Activated CD4-positive, alpha-beta memory T cell treated with anti-CD3 and anti-CD28 coated beads, Interleukin-2, amount 10 ng/mL, durations not matched to agents 7 days and 5 days (primary cell): ENCODE measurements at regions not wholly inside any gene's neighbourhood (a gene's known extent, or its start where the extent isn't known, plus 50 kb on each side); places are given as distances from the start of the nearest gene placed in this dataset.

ENCODE experiments used
- CTCF ChIA-PET: fragments of 350-600 bp; sonication (Branson Sonifier 250); formaldehyde crosslinking; loops from one replicate; lab custom pipeline; 2021; ENCODE audit warnings: antibody characterized with exemption, inconsistent platforms; lab: Charles Lee
- POLR2A ChIA-PET: fragments of 350-600 bp; sonication (Branson Sonifier 250); formaldehyde crosslinking; loops from one replicate; lab custom pipeline; 2021; ENCODE audit warnings: antibody characterized with exemption; lab: Charles Lee
- DNase-seq: peaks from one replicate; pipeline ENCODE4 v3.0.0-alpha.2; 2020
- H3K27ac Mint-ChIP-seq: one replicate; pipeline ENCODE4 v1.8.0; 2021; ENCODE audit warnings: mild to moderate bottlenecking, mixed read lengths
- H3K27me3 Mint-ChIP-seq: one replicate; pipeline ENCODE4 v1.8.0; 2021; ENCODE audit warnings: mixed read lengths
- H3K36me3 Mint-ChIP-seq: one replicate; pipeline ENCODE4 v1.8.0; 2021; ENCODE audit warnings: low read depth, mixed read lengths
- H3K4me1 Mint-ChIP-seq: one replicate; pipeline ENCODE4 v1.8.0; 2021; ENCODE audit warnings: mixed read lengths
- H3K4me3 Mint-ChIP-seq: one replicate; pipeline ENCODE4 v1.8.0; 2021; ENCODE audit warnings: mild to moderate bottlenecking, mixed read lengths
- H3K9me3 Mint-ChIP-seq: one replicate; pipeline ENCODE4 v1.8.0; 2021; ENCODE audit warnings: mixed read lengths

DNA sequence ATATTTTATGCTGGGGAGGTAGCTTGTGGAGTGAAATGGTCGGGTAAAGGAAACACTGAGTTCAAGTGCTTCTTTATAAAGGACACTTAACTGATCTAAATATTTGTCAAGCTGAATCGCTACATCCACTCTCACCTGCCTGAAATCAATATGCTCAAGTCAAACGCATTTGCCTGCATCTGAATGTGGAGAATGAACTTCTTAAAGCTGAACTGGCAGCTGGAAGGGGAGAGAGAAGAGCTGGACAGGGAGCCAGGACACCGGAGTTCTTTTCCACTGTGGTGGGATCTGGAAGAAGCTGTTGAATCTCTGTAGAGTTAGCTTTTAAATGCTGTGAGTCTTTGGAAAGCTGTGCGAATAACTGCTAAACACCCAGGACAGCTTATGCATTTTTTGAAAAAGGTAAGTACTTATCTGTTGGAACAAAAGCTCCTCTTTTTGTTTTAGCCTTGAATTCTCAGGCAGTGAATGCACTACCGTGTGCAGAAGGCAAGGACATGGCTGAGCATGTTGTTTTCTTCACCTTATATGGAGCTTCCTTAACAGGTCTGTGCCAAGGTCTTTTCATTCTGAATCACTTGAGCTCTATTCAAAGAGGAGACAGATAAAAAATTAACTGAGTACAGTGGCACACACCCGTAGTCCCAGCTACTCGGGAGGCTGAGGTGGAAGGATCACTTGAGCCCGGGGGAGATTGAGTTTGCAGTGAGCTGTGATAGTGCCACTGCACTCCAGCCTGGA lies 74.2 kb upstream of the KLF7 start:
- Mint-ChIP-seq H3K27me3 (no peaks in the 10 kb centered on the region), H3K4me1 (peaks cover 16% of the 10 kb centered on the region), H3K27ac (no peak overlapping the region), H3K36me3 (peaks cover 2% of the 10 kb centered on the region), H3K9me3 (peaks cover 2% of the 10 kb centered on the region), H3K4me3 (no peak overlapping the region)
- POLR2A ChIA-PET: interaction anchor here (0.7 to 1.6 kb wide), 5 partner anchors 15 to 290 kb away, joined by 3 to 14 read pairs (median 4); partner anchors contain the start of genes CREB1 and KLF7
- CTCF ChIA-PET: interaction anchor here (0.8 to 1.2 kb wide), 5 partner anchors 8 to 275 kb away, joined by 3 to 4 read pairs (median 3); no protein-coding TSS in a partner anchor
- no peak for DNase-seq

GRCh38 chr2:207240649-207241048 lies 74.9 kb upstream of the KLF7 start:
- peaks cover 2% of the 10 kb centered on the region for H3K9me3 Mint-ChIP-seq
- peaks cover 2% of the 10 kb centered on the region for H3K36me3 Mint-ChIP-seq
- DNase-seq: peak; percentile 37
- H3K27me3 Mint-ChIP-seq: no peaks in the 10 kb centered on the region
- no peak overlapping the region for H3K27ac Mint-ChIP-seq
- ChIA-PET POLR2A (interaction anchor here (1.0 to 1.6 kb wide), 4 partner anchors 39 to 470 kb away, joined by 4 to 14 read pairs (median 4); partner anchors contain the start of genes CCNYL1 and KLF7), CTCF (interaction anchor here (1.2 kb wide), 1 partner anchor 11 kb away, joined by 4 read pairs; no protein-coding TSS in a partner anchor)
- H3K4me1 Mint-ChIP-seq: peaks cover 16% of the 10 kb centered on the region
- no peak overlapping the region for H3K4me3 Mint-ChIP-seq

DNA sequence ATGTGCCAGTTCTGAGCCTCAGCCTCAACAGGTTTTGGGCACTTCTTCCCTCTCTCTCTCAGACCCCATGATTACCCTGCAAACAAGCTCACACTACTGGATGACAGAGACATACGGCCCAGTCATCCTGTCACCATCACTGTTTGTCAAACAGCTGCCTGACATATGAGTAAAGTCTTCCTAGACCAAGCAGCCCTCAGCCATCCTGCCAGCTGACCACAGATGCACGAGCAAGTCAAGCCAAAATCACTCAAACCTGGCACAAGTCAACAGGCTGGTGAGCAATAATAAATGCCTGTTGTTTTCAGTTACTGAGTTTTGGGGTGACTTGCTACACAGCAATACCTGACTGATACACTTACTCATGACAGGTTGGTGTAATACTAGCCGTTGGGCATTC lies 75.5 kb upstream of the KLF7 start:
- CTCF ChIA-PET: no interaction called here
- peaks cover 2% of the 10 kb centered on the region for H3K36me3 Mint-ChIP-seq
- no peak overlapping the region for H3K27ac Mint-ChIP-seq
- peaks cover 2% of the 10 kb centered on the region for H3K9me3 Mint-ChIP-seq
- DNase-seq: peak; percentile 56
- H3K4me3 Mint-ChIP-seq: no peak overlapping the region
- H3K27me3 Mint-ChIP-seq: no peaks in the 10 kb centered on the region
- H3K4me1 Mint-ChIP-seq: peaks cover 16% of the 10 kb centered on the region
- POLR2A ChIA-PET: interaction anchor here (1.0 to 1.6 kb wide), 3 partner anchors 38 to 470 kb away, joined by 4 read pairs; partner anchors contain the start of gene CCNYL1

GRCh38 chr2:207243601-207244000 lies 77.9 kb upstream of the KLF7 start:
- no peaks in the 10 kb centered on the region for H3K36me3 Mint-ChIP-seq
- CTCF ChIA-PET: interaction anchor here (1.3 to 2.0 kb wide), 2 partner anchors 196 to 260 kb away, joined by 3 to 5 read pairs; no protein-coding TSS in a partner anchor
- H3K9me3 Mint-ChIP-seq: peaks cover 2% of the 10 kb centered on the region
- no peak overlapping the region for H3K27ac Mint-ChIP-seq
- H3K27me3 Mint-ChIP-seq: no peaks in the 10 kb centered on the region
- no peak for DNase-seq
- peaks cover 13% of the 10 kb centered on the region for H3K4me1 Mint-ChIP-seq
- no peak overlapping the region for H3K4me3 Mint-ChIP-seq
- POLR2A ChIA-PET: no interaction called here

DNA sequence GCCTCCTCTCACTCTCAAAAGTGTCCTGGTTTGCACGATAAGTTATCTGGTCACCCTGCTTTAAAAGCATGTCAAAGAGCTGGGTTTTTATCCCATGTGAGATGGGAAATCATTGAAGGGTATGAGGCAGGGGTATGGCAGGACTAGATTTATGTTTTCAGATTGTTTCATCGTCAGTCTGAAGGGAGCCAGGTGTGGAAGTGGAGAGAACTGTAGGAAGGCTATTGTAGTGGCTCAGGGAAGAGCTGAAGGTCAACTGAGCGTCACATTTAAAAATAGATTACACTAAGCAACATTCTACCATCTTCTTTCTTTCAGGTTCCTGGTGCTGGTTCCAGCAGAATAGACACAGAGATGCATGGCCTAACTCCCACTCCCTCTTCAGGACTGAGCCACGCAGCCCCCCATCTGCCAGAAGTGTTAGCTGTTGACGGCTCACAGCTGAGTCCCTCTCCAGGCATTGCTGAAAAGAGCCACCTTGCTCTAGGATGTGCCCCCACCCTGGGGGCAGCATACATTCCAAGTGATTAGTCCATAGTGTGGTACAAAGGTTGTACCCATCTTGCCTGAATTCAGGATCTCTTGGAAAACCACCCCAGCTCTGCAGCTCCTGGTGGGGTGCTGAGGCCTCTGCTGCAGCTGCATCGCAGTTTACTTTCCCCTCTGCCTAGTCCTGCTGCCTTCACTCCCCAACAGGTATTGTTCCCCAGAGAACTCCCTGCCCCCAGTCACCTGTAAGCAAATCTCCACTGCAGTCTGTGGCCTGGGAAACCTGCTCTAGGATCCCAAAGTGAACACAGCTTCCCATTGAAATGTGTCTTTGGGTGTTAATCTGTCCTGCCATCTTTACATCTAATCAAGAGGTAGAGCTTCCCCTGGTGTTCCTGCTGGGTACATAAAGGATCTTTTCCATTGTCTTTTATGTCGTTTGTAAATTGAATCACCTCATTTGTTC lies 79.5 kb upstream of the KLF7 start:
- Mint-ChIP-seq H3K27ac (no peak overlapping the region), H3K36me3 (no peaks in the 10 kb centered on the region), H3K4me3 (no peak overlapping the region), H3K9me3 (peaks cover 2% of the 10 kb centered on the region), H3K27me3 (no peaks in the 10 kb centered on the region), H3K4me1 (peaks cover 28% of the 10 kb centered on the region)
- ChIA-PET CTCF (interaction anchor here (2.0 kb wide), 1 partner anchor 197 kb away, joined by 5 read pairs; no protein-coding TSS in a partner anchor), POLR2A (no interaction called here)
- DNase-seq: no peak

DNA sequence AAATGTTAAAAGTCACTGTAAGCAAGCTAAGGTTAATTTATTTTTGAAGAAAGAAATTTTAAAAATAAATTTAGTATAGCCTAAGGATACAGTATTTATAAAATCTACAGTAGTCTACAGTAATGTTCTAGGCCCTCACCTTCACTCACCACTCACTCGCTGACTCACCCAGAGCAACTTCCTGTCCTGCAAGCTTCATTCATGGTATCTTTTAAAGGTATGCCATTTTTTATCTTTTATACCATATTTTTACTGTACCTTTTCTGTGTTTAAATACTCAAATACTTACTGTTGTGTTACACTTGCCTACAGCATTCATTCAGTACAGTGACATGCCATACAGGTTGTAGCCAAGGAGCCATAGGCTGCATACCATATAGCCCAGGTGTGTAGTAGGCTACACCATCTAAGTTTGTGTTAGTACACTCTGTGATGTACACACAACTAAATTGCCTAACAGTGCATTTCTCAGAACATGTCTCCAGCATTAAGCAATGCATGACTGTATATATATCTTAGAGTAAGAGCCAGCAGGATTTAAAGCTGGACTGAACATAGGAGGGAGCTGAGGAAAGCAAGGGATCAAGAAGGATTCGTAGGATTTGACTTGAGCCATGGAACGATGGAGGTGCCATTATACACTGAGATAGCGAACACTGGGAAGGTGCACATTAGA lies 83.1 kb upstream of the KLF7 start:
- H3K9me3 Mint-ChIP-seq: no peaks in the 10 kb centered on the region
- H3K4me1 Mint-ChIP-seq: peaks cover 45% of the 10 kb centered on the region
- no peak for DNase-seq
- no peaks in the 10 kb centered on the region for H3K27me3 Mint-ChIP-seq
- no peaks in the 10 kb centered on the region for H3K36me3 Mint-ChIP-seq
- no peak overlapping the region for H3K27ac Mint-ChIP-seq
- ChIA-PET POLR2A (no interaction called here), CTCF (interaction anchor here (0.6 to 1.2 kb wide), 2 partner anchors 9 to 169 kb away, joined by 3 read pairs; no protein-coding TSS in a partner anchor)
- no peak overlapping the region for H3K4me3 Mint-ChIP-seq

GRCh38 chr2:207251022-207251421 lies 85.3 kb upstream of the KLF7 start:
- CTCF ChIA-PET: interaction anchor here (1.0 kb wide), 1 partner anchor 451 kb away, joined by 3 read pairs; no protein-coding TSS in a partner anchor
- H3K27me3 Mint-ChIP-seq: peaks cover 6% of the 10 kb centered on the region
- no peaks in the 10 kb centered on the region for H3K36me3 Mint-ChIP-seq
- no peak for DNase-seq
- no peak overlapping the region for H3K27ac Mint-ChIP-seq
- peaks cover 56% of the 10 kb centered on the region for H3K4me1 Mint-ChIP-seq
- POLR2A ChIA-PET: no interaction called here
- H3K4me3 Mint-ChIP-seq: no peak overlapping the region
- H3K9me3 Mint-ChIP-seq: no peaks in the 10 kb centered on the region

DNA sequence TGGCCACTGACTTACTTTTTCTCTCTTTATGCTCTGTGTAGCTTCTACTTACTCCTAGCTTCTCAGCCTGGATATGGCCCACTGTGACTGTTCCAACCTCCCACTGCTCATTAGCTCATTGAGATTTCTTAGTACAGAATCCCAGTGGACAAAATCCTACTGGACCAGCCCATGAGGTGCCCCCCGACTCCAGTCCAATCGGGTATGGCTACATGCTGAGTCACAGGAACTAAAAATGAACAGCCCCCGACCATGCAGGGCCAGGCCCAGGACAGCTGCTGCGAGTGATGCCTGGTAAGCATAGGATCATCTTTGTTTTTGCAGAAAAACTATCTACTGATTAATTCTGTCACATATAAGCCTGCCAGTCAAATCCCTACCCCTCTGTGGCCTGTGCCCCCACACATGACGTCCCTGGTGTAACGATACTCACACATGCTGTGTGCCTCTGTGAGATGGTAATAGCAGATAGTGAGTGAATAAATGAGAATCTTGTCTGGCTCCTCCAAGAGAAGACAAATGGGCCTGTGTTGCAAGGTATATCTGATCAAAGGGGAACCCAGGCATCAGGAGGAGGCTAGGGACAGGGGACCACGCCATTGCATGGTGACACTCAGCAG lies 85.9 kb upstream of the KLF7 start:
- Mint-ChIP-seq H3K27ac (peak overlapping the region; percentile 28), H3K4me1 (peaks cover 56% of the 10 kb centered on the region)

GRCh38 chr2:207252416-207252815 lies 86.7 kb upstream of the KLF7 start:
- ChIA-PET CTCF (interaction anchor here (0.6 kb wide), 1 partner anchor 63 kb away, joined by 4 read pairs; no protein-coding TSS in a partner anchor), POLR2A (no interaction called here)
- Mint-ChIP-seq H3K4me3 (no peak overlapping the region), H3K4me1 (peaks cover 56% of the 10 kb centered on the region), H3K9me3 (no peaks in the 10 kb centered on the region), H3K27me3 (peaks cover 6% of the 10 kb centered on the region), H3K27ac (no peak overlapping the region), H3K36me3 (no peaks in the 10 kb centered on the region)
- DNase-seq: no peak

More for the DNA sequence above, 85.9 kb upstream of the KLF7 start:
- H3K27me3 Mint-ChIP-seq: peaks cover 6% of the 10 kb centered on the region
- H3K9me3 Mint-ChIP-seq: no peaks in the 10 kb centered on the region
- DNase-seq: no peak
- no peaks in the 10 kb centered on the region for H3K36me3 Mint-ChIP-seq
- no peak overlapping the region for H3K4me3 Mint-ChIP-seq
- ChIA-PET POLR2A (no interaction called here), CTCF (interaction anchor here (0.6 to 0.7 kb wide), 2 partner anchors 62 to 68 kb away, joined by 3 to 4 read pairs; no protein-coding TSS in a partner anchor)

- Mint-ChIP-seq H3K27ac (no peak overlapping the region), H3K4me3 (no peak overlapping the region), H3K36me3 (no peaks in the 10 kb centered on the region), H3K4me1 (peaks cover 56% of the 10 kb centered on the region), H3K27me3 (peaks cover 6% of the 10 kb centered on the region), H3K9me3 (no peaks in the 10 kb centered on the region)
- ChIA-PET CTCF (no interaction called here), POLR2A (interaction anchor here (0.6 kb wide), 1 partner anchor 110 kb away, joined by 3 read pairs; no protein-coding TSS in a partner anchor)
- no peak for DNase-seq
Measured at GRCh38 chr2:207252979-207253645, 87.4 kb upstream of the KLF7 start.

DNA sequence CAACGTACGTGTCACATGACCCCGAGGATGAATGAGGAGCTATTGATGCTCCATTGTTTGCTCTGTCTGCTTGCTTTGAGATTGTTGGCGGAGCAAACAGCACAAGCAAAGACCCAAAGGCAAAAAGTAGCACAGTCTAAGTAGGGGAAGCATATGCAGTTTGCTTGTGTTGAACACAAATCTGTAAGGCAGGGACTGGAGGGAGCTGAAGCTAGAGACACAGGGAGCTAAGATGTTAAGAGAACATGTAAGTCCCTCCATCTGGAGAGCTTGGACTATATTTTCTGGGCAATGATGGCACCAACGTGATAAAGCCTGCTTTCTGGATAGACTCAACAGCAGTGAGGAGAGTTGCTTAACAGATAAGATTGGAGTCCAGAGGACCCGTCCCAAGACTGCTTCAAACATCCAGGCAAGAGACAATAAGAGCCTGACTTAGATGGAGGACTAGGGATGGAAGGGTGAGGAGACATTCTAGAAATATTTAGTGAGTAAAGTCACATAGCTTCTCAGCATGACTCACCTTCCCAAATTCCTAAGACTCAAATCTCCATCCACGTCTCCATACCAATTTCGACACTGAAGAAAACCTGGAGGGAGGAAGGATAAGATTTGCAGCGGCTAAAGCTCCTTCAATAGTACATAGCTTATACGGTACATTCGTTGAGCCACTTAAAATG lies 88.1 kb upstream of the KLF7 start:
- CTCF ChIA-PET: no interaction called here
- H3K27me3 Mint-ChIP-seq: peaks cover 6% of the 10 kb centered on the region
- POLR2A ChIA-PET: interaction anchor here (0.6 kb wide), 1 partner anchor 111 kb away, joined by 3 read pairs; no protein-coding TSS in a partner anchor
- H3K4me3 Mint-ChIP-seq: no peak overlapping the region
- no peaks in the 10 kb centered on the region for H3K9me3 Mint-ChIP-seq
- no peak for DNase-seq
- no peak overlapping the region for H3K27ac Mint-ChIP-seq
- H3K4me1 Mint-ChIP-seq: peaks cover 54% of the 10 kb centered on the region
- no peaks in the 10 kb centered on the region for H3K36me3 Mint-ChIP-seq
